Suprapubic skin (tissue), 4 donors: ENCODE measurements at regions not wholly inside any gene's neighbourhood (a gene's known extent, or its start where the extent isn't known, plus 50 kb on each side); places are given as distances from the start of the nearest gene placed in this dataset.

Experiments used
- DNase-seq, 2 donors: peaks; one replicate each; pipeline ENCODE4 v3.0.0-alpha.2; 2019; ENCODE audit warnings: low spot score in 2 of 2
- H3K27ac ChIP-seq: fragments of 200-600 bp; sonication (generic); one replicate; pipeline ENCODE4 v1.5.1; 2019
- H3K27me3 ChIP-seq: fragments of 200-600 bp; sonication (generic); one replicate; pipeline ENCODE4 v1.5.1; 2019
- H3K36me3 ChIP-seq: fragments of 200-600 bp; sonication (generic); one replicate; pipeline ENCODE4 v1.5.1; 2019
- H3K4me1 ChIP-seq: fragments of 200-600 bp; sonication (generic); one replicate; pipeline ENCODE4 v1.5.1; 2019
- H3K4me3 ChIP-seq: fragments of 200-600 bp; sonication (generic); one replicate; pipeline ENCODE4 v1.5.1; 2019; ENCODE audit warnings: mild to moderate bottlenecking
- H3K9me3 ChIP-seq: fragments of 200-600 bp; sonication (generic); one replicate; pipeline ENCODE4 v1.5.1; 2019
- CTCF ChIP-seq, 2 donors: fragments of 200-600 bp in 1 of 2; fragments of 450-650 bp in 1 of 2; sonication (generic) in 1 of 2; IDR thresholded peaks; one replicate each; pipeline ENCODE4 v1.5.1; 2016 to 2019; ENCODE audit warnings: antibody characterized with exemption in 2 of 2, mild to moderate bottlenecking in 1 of 2, moderate library complexity in 1 of 2
- EP300 ChIP-seq: sonication (generic); formaldehyde crosslinking; IDR thresholded peaks from one replicate; pipeline ENCODE4 v1.6.1; 2017; ENCODE audit warnings: antibody characterized with exemption
- POLR2A ChIP-seq, 2 donors: fragments of 450-650 bp; IDR thresholded peaks; one replicate each; pipeline ENCODE4 v1.6.1; 2017; ENCODE audit warnings: antibody characterized with exemption in 2 of 2, mild to moderate bottlenecking in 2 of 2, moderate library complexity in 2 of 2
- POLR2AphosphoS5 ChIP-seq, 3 donors: sonication (generic); formaldehyde crosslinking; IDR thresholded peaks; one replicate each; pipeline ENCODE4 v1.6.1; 2017; ENCODE audit warnings: antibody characterized with exemption in 3 of 3
- WGBS: methylation state at CpG from one replicate; pipeline ENCODE4 v1.1.5; 2018; 5-methylcytosine and 5-hydroxymethylcytosine counted together

DNA sequence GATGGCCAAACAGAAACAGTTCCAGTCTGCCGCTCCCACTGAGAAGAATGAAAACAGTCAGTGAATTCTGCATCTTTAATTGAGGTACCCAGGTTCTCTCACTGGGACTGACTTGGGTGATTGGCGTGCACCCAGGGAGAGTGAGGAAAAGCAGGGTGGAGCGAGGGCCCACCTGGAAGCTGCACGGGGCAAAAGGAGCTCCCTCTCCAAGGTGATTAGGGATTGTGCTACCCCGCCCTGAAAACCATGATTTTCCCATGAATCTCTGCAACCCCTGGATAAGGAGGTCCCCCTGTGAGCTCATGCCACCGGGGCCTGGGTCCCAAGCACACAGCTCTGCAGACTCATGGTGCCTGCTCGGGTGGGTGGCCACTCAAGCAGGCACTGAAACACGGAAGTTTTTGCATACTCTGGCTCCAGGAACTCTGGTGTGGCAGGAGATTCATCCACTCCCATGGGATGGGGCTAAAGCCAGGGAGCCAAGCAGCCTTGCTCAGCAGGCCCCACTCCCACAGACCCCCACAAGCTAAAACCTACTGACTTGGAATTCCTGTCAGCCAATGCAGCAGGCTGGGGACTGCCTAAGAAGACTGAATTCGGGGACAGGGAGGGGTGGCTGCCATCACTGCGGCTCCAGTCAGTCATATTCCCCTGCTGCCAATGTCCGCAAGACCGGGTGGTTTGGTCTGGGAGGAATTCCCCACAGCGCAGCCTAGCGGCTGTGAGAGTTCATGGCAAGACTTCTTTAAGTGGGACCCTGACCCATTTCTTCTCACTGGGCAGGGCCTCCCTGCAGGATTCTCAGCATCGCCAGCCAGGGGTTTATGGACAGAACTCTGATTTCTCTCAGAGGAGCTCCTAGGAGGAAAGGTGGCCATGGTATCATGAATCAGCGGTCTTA is 652.2 kb upstream of the RGMB start:
- no peaks in the 10 kb centered on the region for H3K4me1 ChIP-seq
- DNase-seq: no peak
- 90% methylated on average over 12 of the region's 16 CpGs for WGBS
- H3K27ac ChIP-seq: no peak overlapping the region
- H3K9me3 ChIP-seq: no peaks in the 10 kb centered on the region
- no peaks in the 10 kb centered on the region for H3K36me3 ChIP-seq
- no peak overlapping the region for H3K4me3 ChIP-seq
- H3K27me3 ChIP-seq: no peaks in the 10 kb centered on the region
- no peak for TF ChIP-seq EP300

DNA sequence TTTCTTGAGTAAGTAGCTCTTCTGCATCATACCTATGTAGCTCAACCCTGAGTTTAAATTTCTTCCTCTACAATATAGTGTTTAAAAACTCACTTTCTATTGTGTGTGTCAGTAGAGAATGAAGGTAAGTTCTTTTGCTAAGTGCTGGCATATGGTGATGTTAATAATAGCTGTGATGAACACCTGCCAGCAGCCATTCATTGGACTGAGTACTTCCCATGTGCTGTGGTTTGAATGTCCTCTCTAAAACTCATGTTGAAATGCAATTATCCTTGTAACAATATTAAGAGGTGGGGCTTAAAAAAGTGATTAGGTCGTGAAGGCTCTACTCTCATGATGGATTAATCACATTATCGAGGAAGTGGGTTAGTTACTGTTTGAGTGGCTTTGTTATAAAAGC is 645.2 kb upstream of the RGMB start:
- H3K4me1 ChIP-seq: no peaks in the 10 kb centered on the region
- no peak overlapping the region for H3K4me3 ChIP-seq
- no peak for TF ChIP-seq POLR2A (IDR thresholded peaks at IDR 0.05)
- TF ChIP-seq EP300: no peak
- TF ChIP-seq CTCF (IDR thresholded peaks at IDR 0.05): no peak
- no peak for TF ChIP-seq POLR2AphosphoS5 (IDR thresholded peaks at IDR 0.05)
- WGBS: 88% methylated on average over 2 of the region's 2 CpGs
- H3K27me3 ChIP-seq: no peaks in the 10 kb centered on the region
- H3K9me3 ChIP-seq: peaks cover 6% of the 10 kb centered on the region
- no peak overlapping the region for H3K27ac ChIP-seq
- DNase-seq: no peak
- H3K36me3 ChIP-seq: no peaks in the 10 kb centered on the region

- 89% methylated on average over 2 of the region's 2 CpGs for WGBS
- H3K4me3 ChIP-seq: no peak overlapping the region
- H3K27me3 ChIP-seq: no peaks in the 10 kb centered on the region
- no peaks in the 10 kb centered on the region for H3K4me1 ChIP-seq
- H3K36me3 ChIP-seq: no peaks in the 10 kb centered on the region
- no peak for TF ChIP-seq POLR2A (IDR thresholded peaks at IDR 0.05)
- no peak for TF ChIP-seq POLR2AphosphoS5 (IDR thresholded peaks at IDR 0.05)
- no peak for TF ChIP-seq EP300
- TF ChIP-seq CTCF (IDR thresholded peaks at IDR 0.05): no peak
- H3K27ac ChIP-seq: no peak overlapping the region
- DNase-seq: no peak
- H3K9me3 ChIP-seq: peaks cover 6% of the 10 kb centered on the region
Observed at GRCh38 chr5:98128846-98129245, 644.6 kb upstream of the RGMB start.

- WGBS: 80% methylated on average over 5 of the region's 5 CpGs
- Histone ChIP-seq H3K4me3 (no peak overlapping the region), H3K9me3 (peaks cover 6% of the 10 kb centered on the region), H3K4me1 (no peaks in the 10 kb centered on the region), H3K27ac (no peak overlapping the region), H3K27me3 (no peaks in the 10 kb centered on the region), H3K36me3 (no peaks in the 10 kb centered on the region)
- no peak for TF ChIP-seq POLR2AphosphoS5 (IDR thresholded peaks at IDR 0.05)
- TF ChIP-seq POLR2A (IDR thresholded peaks at IDR 0.05): no peak
- no peak for TF ChIP-seq EP300
- no peak for TF ChIP-seq CTCF (IDR thresholded peaks at IDR 0.05)
- no peak for DNase-seq
Observed at GRCh38 chr5:98130261-98131035, 643.0 kb upstream of the RGMB start.

DNA sequence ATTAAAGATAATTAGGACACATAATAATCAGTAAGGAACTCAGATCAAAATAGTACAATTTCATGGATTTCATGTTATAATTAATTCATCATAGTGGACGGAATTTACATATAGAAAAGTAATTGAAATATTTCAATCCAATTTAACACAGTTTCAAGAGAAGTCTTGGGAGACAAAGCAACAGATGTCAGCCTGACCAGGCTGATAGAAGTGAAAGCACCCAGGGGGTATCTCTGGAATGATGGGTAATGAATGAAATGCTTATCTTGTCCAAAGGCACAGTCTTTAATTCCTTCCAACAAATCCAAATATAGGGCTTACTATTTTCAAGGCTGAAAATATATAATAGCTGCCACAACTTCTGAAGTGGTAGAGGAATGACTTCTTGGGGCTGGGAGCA is 629.3 kb upstream of the RGMB start:
- 78% methylated on average over 1 of the region's 1 CpG for WGBS
- Histone ChIP-seq H3K27ac (no peak overlapping the region), H3K27me3 (no peaks in the 10 kb centered on the region), H3K4me1 (no peaks in the 10 kb centered on the region), H3K4me3 (no peak overlapping the region), H3K9me3 (no peaks in the 10 kb centered on the region), H3K36me3 (no peaks in the 10 kb centered on the region)
- TF ChIP-seq POLR2AphosphoS5 (IDR thresholded peaks at IDR 0.05) (no peak), POLR2A (IDR thresholded peaks at IDR 0.05) (no peak), EP300 (no peak), CTCF (IDR thresholded peaks at IDR 0.05) (no peak)
- no peak for DNase-seq
